ENCODE measurements at regions not wholly inside any gene's neighbourhood (a gene's known extent, or its start where the extent isn't known, plus 50 kb on each side); places are given as distances from the start of the nearest gene placed in this dataset.

- no peak for DNase-seq (ENCODE audit: low spot score)
- in situ Hi-C loops (cut with MboI; ENCODE audit: low sequenced_read_pairs, unreplicated experiment) = no loop called here
- TF ChIP-seq, protein P1, sequence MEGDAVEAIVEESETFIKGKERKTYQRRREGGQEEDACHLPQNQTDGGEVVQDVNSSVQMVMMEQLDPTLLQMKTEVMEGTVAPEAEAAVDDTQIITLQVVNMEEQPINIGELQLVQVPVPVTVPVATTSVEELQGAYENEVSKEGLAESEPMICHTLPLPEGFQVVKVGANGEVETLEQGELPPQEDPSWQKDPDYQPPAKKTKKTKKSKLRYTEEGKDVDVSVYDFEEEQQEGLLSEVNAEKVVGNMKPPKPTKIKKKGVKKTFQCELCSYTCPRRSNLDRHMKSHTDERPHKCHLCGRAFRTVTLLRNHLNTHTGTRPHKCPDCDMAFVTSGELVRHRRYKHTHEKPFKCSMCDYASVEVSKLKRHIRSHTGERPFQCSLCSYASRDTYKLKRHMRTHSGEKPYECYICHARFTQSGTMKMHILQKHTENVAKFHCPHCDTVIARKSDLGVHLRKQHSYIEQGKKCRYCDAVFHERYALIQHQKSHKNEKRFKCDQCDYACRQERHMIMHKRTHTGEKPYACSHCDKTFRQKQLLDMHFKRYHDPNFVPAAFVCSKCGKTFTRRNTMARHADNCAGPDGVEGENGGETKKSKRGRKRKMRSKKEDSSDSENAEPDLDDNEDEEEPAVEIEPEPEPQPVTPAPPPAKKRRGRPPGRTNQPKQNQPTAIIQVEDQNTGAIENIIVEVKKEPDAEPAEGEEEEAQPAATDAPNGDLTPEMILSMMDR (IDR thresholded peaks at IDR 0.05; ENCODE audit: borderline replicate concordance, control extremely low read depth, extremely low read depth, insufficient read depth, missing control alignments) = no peak
Observed at GRCh38 chr6:79842376-79843040, 104.8 kb downstream of the ELOVL4 start.

- DNase-seq (ENCODE audit: low spot score) = no peak
- TF ChIP-seq, protein P1 (IDR thresholded peaks at IDR 0.05; ENCODE audit: borderline replicate concordance, control extremely low read depth, extremely low read depth, insufficient read depth, missing control alignments) = no peak
- in situ Hi-C loops (cut with MboI; ENCODE audit: low sequenced_read_pairs, unreplicated experiment) = no loop called here
Observed at GRCh38 chr6:79841577-79842375, 105.6 kb downstream of the ELOVL4 start.

GRCh38 chr6:79838851-79839250 is 108.5 kb downstream of the ELOVL4 start:
- TF ChIP-seq, protein P1 (IDR thresholded peaks at IDR 0.05; ENCODE audit: borderline replicate concordance, control extremely low read depth, extremely low read depth, insufficient read depth, missing control alignments) = no peak
- in situ Hi-C loops (cut with MboI; ENCODE audit: low sequenced_read_pairs, unreplicated experiment) = no loop called here
- DNase-seq (ENCODE audit: low spot score) = no peak

DNA sequence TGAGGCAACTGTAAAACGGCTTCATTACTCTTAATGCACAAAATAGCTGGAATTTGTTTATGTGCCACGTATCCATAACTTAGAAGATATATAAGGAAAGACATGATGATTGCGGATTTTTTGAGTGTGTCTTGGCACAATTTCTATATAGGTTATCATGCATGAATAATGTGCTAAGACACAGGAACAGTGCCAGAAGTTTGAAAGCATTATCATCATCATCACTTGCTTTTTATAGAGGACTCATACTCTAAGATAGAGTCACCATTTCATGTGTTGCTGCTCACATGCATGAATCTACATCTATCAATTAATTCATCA is 113.4 kb downstream of the ELOVL4 start:
- TF ChIP-seq, protein P1 (IDR thresholded peaks at IDR 0.05; ENCODE audit: borderline replicate concordance, control extremely low read depth, extremely low read depth, insufficient read depth, missing control alignments) = no peak
- no peak for DNase-seq (ENCODE audit: low spot score)
- in situ Hi-C loops (cut with MboI; ENCODE audit: low sequenced_read_pairs, unreplicated experiment) = no loop called here

DNA sequence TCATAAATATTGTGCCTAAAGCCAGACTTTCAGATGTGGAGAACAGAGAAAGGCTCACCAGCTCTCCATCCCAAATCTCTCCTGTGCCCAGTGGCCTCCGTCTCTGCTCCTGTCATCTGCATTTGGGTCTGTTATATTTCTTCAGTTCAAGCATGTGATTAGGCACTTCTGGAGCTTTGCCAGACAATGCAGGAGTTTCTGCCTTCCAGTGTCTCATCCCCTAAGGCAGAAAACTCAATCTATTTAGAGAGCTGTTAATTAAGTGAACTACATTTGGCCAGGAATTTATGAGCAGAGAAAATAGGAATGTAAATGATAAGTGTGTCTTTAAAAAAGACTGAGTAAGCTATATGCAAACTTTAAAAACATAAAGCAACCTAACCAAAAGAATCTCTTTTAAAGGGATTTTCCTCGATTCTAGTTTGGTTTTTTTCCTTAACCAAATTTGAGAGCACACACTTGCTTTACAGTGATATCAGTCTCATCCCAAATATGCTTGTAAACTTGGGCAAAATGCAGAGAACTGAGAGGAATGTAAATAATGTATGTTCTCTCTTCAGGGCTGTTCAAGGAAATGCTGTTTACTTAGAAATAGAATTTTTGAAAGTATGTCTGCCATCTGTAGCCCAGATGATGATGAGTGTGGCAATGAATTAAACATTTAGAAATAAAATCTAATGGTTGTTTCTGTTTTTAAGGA is 113.9 kb downstream of the ELOVL4 start:
- in situ Hi-C loops (cut with MboI; ENCODE audit: low sequenced_read_pairs, unreplicated experiment) = no loop called here
- TF ChIP-seq, protein P1 (IDR thresholded peaks at IDR 0.05; ENCODE audit: borderline replicate concordance, control extremely low read depth, extremely low read depth, insufficient read depth, missing control alignments) = no peak
- DNase-seq (ENCODE audit: low spot score) = no peak

DNA sequence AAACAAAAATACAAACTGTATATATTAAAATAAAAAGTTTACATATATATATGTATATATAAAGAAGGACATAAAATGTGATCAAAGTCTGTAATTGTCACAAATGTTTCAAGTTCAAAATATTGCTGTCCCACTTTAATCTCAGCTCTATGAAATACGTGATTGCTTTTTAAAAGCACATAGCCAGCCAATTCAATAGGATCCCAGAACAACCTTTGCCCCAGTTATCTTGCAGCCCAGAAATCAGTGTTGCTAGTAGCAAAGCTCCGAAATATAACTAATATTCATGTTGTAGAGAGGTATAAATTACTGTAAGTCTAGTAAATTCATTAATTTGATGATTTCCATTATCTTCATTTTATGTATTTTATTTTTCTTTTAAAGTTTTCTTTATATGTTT is 114.6 kb downstream of the ELOVL4 start:
- no peak for DNase-seq (ENCODE audit: low spot score)
- in situ Hi-C loops (cut with MboI; ENCODE audit: low sequenced_read_pairs, unreplicated experiment) = no loop called here
- TF ChIP-seq, protein P1 (IDR thresholded peaks at IDR 0.05; ENCODE audit: borderline replicate concordance, control extremely low read depth, extremely low read depth, insufficient read depth, missing control alignments) = no peak
